Esophagus squamous epithelium (tissue), 4 donors: ENCODE measurements at regions not wholly inside any gene's neighbourhood (a gene's known extent, or its start where the extent isn't known, plus 50 kb on each side); places are given as distances from the start of the nearest gene placed in this dataset.

Experiments used
- POLR2A ChIP-seq, 4 donors: fragments of 450-650 bp; IDR thresholded peaks; one replicate each; pipeline ENCODE4 v1.6.1; 2017; ENCODE audit warnings: antibody characterized with exemption in 4 of 4, mild to moderate bottlenecking in 4 of 4, moderate library complexity in 3 of 4
- TF ChIP-seq, protein P1 (sequence below), 6 experiments: fragments of 450-650 bp in 4 of 6; fragments of 200-600 bp in 2 of 6; sonication (generic) in 2 of 6; IDR thresholded peaks; one replicate each; pipeline ENCODE4 v1.5.1; 2016 to 2019; ENCODE audit warnings: antibody characterized with exemption in 6 of 6, mild to moderate bottlenecking in 4 of 6, moderate library complexity in 4 of 6

DNA sequence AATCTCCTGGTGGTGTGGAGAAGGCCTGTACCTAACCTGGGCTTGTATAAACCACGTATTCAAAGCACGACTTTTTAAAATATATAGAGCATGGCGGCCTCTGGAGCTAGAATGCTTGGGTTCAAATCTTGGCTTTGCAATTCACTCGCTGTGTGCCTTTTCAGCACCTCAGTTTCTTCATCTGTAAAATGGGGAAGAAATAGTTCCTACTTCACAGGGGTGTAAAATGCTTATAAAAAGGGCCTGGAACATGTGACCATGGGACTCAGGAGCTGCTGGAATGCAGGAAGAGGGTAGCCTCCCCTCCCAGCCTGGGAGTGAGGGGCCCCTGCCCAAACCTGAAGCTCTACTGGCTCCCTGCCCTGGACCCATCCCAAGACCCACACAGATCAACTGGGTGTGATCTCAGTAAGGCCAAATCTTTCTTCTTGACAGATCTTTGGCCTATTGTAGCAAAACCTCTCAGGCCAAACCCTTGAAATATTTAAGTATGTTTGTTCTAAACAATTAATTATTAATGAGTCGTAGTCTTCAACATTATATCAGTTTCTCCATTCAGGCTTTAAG, 269.0 kb downstream of the ZSWIM6 start:
- TF ChIP-seq, protein P1, sequence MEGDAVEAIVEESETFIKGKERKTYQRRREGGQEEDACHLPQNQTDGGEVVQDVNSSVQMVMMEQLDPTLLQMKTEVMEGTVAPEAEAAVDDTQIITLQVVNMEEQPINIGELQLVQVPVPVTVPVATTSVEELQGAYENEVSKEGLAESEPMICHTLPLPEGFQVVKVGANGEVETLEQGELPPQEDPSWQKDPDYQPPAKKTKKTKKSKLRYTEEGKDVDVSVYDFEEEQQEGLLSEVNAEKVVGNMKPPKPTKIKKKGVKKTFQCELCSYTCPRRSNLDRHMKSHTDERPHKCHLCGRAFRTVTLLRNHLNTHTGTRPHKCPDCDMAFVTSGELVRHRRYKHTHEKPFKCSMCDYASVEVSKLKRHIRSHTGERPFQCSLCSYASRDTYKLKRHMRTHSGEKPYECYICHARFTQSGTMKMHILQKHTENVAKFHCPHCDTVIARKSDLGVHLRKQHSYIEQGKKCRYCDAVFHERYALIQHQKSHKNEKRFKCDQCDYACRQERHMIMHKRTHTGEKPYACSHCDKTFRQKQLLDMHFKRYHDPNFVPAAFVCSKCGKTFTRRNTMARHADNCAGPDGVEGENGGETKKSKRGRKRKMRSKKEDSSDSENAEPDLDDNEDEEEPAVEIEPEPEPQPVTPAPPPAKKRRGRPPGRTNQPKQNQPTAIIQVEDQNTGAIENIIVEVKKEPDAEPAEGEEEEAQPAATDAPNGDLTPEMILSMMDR (IDR thresholded peaks at IDR 0.05) = no peak
- TF ChIP-seq POLR2A (IDR thresholded peaks at IDR 0.05) = no peak
